GM18858 (cell line): ENCODE measurements at regions not wholly inside any gene's neighbourhood (a gene's known extent, or its start where the extent isn't known, plus 50 kb on each side); places are given as distances from the start of the nearest gene placed in this dataset.

ENCODE experiments used
- ATAC-seq: cut with Tn5 transposase; IDR thresholded peaks from one replicate; pipeline ENCODE4 v1.9.1; 2021; ENCODE audit not compliant: unreplicated experiment

DNA sequence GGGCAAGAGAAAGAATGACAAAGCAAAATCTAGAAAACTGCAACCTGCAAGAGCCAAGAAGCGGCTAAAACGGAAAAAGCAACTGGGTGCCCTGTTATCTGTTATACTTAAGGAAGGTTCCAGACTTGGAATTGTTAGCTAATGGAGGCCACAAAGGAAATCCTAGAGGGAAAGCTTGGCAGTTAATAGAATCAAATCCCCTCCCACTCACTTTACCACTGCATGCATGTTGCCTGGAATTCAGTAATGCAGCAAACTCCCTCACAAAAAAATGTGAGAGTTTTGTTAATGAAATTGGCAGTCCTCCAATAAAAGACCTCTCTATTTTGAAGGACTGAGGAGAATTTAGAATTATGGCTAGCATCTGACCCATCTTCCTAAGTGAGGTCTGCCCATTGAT lies 164.2 kb upstream of the SOX5 start:
- no peak for ATAC-seq

DNA sequence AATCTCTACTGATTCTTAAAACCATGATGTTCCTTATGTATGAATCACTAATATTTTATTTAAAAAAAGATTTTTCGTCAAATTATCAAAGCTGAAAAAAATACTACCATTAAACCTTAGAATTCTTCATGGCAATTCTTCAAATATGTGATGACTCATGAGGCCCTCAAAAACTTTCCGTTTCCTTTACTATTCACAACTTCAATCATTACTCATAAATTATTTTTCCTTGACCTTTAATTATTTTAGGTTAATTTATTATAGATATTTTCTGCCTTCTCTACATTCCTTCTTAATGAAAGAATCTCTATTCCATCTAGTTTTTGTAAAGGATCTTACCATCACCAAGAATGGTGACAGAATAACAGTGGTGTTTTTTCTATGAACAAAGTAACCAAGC lies 162.1 kb upstream of the SOX5 start:
- no peak for ATAC-seq

DNA sequence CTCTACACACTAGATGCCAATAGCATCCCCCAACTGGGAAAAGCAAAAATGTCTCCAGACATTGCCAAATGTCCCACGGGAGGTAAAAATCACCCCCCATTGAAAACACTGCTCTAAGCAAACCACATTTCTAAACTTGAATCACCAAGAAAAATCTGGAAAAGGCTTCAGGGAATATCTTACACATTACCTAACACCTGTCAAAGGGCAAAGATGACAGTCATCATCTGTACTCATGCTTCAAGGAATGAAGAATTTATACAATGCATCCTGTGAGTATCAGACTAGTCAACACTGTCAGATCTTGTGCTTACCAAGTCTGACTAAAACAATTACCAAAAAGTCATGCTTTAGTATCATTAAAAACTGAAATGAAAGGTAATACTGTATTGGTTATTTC lies 161.6 kb upstream of the SOX5 start:
- ATAC-seq, result no peak

DNA sequence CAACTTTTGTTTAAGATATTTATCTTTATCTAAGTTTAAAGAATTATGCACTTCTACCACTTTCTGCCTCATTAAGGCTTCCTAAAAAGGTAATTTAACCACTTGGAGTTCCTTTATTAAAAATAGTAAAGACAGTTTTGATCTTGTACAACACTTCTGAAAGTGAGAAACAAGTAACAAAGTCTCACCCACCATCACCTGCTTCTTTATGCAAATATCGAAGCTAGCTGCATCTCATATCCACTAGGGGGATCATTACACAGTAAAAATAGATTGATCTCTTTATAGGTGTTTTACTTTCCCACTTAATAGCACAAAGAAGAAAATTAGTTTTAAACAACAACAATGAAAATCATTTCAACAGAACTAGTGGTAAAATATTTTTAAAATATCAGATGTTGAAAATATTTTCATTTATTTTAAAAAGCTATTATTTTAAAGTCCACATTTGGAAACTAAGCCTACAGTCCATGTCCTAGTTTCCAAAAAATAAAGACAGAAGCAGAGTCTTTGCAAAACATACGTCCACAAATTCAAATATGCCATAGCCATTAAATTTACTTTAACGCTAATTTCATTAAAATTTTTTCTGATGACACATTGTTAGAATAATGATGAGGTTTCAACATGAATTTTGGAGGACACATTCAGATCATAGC lies 160.0 kb upstream of the SOX5 start:
- peak; percentile 96 for ATAC-seq

DNA sequence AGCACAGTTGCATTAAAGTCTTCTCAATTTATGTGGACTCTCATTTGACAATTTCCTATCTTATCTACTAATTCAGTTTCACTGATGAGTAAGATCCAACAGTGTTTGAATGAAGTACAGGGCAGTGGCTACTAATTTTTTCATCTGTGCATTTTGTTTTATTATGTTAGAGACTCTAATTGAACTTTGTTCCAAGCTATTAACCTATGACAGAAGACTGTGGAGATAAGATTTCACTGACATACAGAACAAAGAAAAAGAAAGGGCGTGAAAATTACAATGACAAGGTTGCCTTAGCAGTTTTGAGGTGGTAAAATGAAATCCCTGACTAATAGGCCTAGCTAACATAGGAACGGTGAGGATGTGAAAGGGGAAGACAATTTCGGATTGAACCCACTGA lies 153.2 kb upstream of the SOX5 start:
- ATAC-seq, result no peak

DNA sequence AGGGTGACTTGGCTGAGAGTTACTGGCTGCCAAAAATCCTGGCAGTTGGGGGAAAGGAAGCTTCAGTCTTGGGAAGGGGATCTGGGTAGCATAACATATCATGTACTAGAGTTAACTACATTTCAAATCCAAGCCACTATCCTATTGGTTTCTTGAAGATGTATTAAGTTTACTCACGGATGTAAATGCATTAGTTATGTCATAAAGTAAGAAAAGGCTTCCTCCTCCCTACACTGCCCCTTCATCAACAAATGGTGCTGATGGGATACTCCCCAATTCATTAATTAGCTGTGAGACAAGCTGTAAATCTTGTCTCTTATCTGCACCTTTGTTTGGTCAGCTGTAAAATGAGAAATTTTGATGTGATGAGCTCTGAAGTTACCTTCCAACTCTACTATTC lies 150.1 kb upstream of the SOX5 start:
- ATAC-seq, result no peak

DNA sequence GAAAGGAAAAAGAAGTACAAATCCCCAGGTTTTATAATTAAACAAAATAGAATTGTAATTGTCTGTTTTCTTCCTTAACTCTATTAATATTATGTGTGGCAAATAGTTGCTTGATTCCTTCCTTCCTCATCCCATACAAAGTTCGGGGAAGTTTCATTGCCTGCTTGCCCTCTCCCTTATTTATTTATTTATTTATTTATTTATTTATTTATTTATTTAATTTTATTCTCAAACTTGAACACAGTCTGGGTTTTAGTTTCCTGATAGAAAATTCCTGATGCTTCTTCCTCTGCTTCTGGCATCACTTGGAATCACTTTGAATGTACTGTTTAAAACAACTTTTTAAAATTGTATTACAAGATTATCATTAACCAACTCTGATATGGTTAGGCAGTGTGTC lies 145.8 kb upstream of the SOX5 start:
- no peak for ATAC-seq

DNA sequence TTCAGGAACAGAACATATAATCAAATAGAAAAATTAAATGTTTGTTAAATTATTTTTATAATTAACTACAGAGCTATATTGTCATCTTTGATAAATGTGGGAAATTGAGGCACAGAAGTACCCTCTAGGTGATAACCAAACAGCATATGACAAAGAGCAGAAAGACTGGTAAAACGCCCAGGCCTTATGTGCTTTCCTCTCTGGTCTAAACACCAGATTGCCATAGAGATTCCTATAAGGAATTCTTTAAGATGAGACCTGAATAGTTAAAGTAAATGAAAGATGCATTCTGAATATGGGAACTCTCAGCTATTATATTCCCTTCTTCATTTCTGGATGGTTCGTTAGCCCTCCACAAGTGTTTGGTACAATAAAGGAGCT lies 140.0 kb upstream of the SOX5 start:
- ATAC-seq, result no peak

DNA sequence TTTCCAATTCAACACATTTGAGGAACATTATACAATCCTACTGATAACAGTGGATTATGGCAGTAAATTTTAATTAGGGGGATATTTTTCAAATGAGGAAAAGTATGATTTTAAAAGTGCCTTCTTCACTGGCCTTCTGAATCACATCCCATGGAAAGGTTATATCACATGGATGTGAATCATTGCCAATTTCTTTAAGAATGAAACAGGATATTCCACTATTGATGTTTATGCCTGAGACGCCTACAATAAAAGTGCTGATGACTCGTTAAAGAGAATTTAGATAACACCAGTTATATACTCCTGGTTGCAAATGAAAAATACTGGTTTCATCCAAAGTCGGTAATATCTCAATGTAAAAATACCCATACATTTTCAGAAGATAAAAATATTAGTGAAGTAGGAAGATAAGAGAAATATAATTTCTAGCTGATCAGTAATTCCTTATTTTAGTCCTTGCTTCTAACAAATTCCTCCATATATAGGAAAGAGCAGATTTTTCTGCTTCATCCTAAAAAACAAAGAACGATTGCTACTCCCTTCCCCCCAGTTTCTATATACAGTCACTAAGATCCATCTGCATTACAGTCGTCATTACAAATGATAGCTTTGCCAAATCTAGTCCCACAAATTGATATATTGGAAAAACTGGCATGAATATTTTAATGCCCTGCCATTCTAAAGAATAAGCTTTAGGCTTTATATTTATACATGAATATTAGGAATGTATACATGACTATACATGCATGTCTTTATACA lies 139.5 kb upstream of the SOX5 start:
- ATAC-seq, result no peak

DNA sequence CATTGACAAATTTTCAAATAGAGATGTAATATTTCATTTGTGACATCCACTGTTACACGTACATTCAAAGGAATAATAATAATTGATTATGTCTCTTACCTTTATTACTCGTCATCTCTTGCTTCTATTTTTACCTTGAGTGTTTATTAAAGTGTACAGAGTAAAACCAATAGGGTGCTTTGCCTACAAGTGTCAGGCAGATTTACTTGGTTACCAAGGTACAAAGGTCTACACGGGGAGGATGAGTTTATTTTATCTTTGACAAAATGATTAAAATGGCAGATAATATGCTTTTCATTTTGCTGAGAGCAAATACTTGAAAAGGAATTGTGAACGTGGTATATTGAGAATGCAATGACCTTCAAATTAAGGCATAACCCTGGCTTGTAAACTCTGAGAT lies 137.8 kb upstream of the SOX5 start:
- no peak for ATAC-seq

DNA sequence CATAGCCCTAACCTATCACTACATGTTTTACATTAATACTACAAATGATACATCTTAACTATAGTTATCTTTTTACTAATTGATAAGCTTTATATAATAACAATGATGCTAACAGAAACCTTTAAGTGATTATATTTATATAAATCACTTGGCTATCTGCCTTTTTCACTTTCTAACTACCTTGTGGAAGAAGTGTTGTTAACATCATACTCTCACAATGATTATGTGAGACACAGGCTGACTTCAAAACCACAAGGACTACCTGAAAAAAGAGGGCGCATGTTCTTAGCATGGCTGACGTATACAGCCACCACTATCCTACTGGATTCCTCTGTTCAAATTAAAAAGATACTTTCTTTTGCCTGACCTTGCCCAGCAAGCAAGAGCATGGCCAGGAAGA lies 135.3 kb upstream of the SOX5 start:
- ATAC-seq, result no peak

DNA sequence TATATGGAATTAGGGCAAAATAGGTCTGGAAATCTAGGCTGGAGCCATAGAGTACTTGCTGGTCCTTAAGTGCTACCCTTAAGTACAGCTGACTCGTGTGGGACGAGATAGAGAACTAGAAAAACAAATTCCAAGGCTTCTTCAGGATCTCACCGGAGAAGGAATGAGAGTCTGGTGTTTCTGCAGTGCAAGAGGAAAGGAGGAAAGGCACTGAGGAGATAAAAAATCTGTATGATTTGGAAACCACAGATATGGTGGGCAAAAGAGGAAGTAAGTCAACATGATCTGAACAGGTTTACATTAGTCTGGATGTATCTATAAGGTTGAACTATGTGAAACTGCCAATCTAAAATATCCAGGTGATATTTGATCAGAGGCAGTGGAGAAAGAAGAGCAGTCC lies 134.4 kb upstream of the SOX5 start:
- no peak for ATAC-seq

DNA sequence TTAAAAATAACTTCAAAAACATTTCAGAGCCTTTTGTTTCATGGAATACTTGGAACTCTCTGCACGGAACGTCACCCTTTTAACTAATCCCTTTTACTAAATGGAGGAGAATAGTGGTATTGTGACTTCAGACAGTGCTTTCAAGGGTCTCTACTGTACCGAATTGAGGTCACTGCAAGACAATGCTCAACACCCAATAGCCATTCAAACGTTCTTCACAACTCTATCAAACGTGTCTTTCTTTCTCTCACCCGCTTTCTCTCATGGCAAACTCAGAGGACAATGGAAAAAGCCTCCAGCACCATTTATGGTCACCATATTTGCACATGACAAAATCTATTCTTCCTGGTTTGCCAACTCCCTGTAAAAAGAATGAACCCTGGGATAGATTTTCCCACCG lies 132.1 kb upstream of the SOX5 start:
- ATAC-seq, result no peak

DNA sequence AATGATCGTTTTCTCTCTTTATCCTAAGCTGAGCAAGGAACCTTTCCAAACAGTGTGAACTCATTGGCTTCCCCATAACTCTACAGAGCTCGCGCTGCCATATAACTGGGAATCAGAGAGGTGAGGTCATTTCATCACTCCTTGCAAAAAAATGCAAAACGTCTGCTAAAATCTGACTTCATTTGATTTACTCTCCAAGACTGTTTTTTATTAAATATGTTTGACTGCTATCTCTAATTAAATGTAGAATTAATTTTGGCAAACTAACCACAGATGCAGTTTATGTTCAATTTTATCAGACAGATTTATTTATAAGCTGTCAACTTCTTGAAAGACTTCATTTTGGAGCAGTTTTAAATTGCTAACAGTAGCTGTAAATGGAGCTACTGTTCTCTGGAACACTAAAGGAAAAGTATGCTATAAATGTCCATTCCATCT lies 131.6 kb upstream of the SOX5 start:
- no peak for ATAC-seq

DNA sequence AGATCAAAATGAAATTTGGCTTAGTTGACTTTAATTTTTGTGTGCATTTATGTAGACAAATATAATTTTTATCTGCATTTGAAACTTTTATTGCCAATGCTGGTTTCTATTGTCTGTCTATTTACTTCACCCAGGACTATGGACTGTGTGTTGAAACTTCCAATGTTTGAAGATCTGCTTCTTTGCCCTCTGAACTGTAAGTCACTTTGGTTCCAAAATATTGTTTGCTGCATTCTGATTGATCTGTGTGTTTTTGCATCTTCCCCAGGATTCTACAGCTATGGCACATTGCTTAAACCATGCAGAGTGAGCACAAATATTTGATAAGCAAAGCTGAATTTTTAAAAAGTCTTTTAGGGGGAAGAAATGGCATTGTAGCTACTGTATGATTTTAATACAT lies 131.0 kb upstream of the SOX5 start:
- no peak for ATAC-seq

DNA sequence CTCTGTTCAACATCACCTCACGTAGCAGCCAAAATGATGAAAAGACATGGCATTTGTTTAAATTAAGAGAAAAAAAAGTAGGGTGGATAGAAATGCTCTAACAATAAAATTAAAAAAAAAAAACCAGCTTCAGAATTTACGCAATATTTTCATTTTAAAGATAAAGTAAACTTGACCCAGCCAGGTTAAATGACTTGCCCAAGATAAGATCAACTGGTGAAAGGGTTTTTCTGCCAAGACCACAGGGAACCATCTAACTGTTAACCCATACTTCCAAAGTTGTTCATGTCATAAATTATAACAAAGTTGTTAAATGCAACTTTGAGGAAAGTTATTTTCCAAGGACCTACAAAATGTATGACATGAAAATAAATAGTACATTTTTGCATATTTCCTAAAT lies 129.6 kb upstream of the SOX5 start:
- ATAC-seq, result no peak

DNA sequence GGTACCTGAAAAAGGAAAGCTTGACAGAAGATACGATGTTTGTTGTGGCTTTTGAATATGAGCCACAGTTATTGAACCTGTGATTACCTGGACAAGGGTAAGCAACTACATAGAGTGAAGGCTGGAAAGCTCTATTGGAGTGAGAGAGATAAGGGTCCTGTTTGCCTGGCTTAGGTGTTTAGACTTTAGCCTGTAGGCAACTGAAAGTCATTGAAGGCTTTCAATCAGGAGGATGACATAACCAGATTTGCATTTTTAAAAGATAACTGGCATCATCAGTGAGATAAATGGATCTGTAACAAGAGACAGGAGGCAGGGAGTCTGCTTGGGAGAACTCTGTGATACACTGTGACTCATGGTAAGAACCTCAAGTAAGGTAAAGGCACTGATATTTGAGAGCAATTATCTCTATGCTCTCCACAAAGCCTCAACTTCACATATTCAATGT lies 128.9 kb upstream of the SOX5 start:
- ATAC-seq, result no peak

DNA sequence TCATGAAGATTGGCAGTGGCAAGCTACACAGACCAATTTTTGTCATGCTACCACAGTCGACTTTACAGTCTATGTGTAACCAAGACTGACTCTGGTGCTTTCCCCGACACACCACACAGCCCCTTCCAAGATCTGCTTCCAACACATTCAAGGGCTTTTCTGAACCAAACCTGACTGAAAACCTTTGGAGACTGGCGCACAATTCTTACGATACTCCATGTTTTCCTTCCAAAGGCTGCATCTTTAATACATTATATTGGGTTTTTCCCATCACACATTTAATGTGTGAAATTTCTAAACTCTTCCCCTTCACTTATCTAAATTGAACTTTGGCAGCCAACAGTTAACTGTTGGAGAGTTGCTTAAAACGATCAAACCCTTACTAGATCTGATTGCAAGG lies 127.7 kb upstream of the SOX5 start:
- no peak for ATAC-seq

DNA sequence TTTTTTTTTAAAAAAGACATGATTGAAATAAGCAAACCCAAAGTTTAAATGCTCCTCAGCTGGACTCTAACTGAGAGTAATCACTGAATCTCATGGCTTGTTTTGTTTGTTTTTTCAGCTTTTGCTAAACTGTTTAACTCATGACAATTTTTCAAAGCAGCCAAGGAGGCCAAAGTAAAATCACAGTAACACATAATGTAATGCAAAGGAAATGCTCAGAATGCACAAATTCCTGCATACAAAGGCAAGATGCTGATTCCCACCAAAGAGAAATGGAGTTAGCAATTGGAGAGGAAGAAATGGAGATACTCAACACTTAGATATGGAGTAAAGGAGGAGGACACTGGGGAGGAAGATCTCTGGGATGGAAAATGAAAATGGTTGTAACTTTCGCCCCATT lies 126.2 kb upstream of the SOX5 start:
- ATAC-seq, result no peak

DNA sequence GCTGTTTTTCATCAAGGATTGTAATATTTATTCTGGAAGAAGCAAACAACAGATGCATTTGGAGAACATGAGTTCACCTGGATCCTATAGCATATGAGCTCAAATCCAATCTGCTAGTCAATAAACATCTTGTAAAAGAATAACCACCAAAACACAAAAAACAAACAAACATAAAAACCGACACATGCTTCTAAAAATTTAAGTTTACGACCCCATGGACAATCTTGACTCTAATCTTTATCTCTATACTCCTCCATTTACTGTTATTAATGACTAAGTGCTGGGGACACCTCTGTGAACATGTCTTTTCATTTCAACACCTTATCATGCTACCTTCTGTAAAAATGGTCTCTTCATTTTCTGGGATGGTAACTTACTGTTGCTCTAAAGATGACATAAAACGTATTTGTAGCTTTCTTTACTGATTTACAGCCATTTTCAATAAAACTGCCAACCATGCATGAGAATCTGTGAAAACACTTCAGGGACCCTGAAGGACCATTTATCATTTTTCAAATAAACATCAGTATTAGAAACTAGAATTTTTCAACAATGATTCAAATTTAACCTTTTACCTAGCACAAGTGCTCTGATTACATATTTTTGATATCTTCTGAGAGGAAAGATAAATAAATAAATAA lies 123.8 kb upstream of the SOX5 start:
- ATAC-seq, result no peak

DNA sequence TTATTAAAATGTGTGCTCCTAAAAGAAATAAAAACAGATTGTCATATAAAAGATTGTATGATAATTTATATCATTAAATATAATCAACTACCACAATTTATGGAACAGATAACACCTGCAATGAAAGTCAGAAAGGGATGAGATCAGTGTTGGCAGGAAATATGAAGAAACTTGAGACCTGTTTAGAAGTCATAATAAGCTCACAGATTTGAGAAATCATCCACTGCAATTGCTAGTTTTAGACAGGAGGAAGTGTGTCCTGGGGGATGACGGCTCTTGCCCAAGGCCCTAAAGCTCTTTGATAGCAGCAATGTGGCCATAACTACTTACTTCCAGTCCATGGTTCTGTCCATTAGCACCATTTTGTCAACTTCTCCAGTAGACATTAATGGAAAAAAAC lies 122.8 kb upstream of the SOX5 start:
- no peak for ATAC-seq

DNA sequence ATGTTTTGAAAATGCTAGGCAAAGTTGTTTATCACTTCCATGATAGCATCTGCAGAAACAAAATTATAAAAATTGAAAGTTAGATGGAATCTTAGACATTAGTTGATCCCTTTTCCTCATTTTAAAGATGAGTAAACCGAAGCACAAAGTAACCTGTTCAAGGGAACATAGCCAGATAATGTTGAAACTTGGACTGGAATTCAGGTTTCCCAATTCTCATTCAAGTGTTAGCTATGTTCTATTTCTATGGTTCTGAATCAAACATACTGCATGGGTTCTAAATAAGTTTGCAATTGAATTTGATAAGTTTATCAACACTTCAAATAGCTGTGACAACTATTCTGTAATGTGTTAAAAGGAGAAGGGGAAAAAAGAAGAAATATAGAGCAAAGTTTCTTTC lies 122.4 kb upstream of the SOX5 start:
- no peak for ATAC-seq
